Hepatocyte (in vitro differentiated cells): ENCODE measurements at regions not wholly inside any gene's neighbourhood (a gene's known extent, or its start where the extent isn't known, plus 50 kb on each side); places are given as distances from the start of the nearest gene placed in this dataset.

ENCODE experiments used
- DNase-seq: peaks from one replicate; pipeline ENCODE4 v3.0.0-alpha.2; 2016; ENCODE audit warnings: low spot score
- H2AFZ ChIP-seq: fragments of 200-600 bp; sonication (generic); 2 replicates; pipeline ENCODE4 v1.6.0; 2016; ENCODE audit warnings: antibody characterized with exemption, mild to moderate bottlenecking
- H3K27ac ChIP-seq: fragments of 200-600 bp; sonication (generic); 2 replicates; pipeline ENCODE4 v1.5.1; 2016; ENCODE audit warnings: mild to moderate bottlenecking
- H3K27me3 ChIP-seq: fragments of 200-600 bp; sonication (generic); 2 replicates; pipeline ENCODE4 v1.6.1; 2016
- H3K36me3 ChIP-seq: fragments of 200-600 bp; sonication (generic); replicated peaks from 2 replicates; pipeline ENCODE4 v1.5.1; 2016; ENCODE audit warnings: low read depth; ENCODE audit not compliant: insufficient read depth
- H3K4me1 ChIP-seq: fragments of 200-600 bp; sonication (generic); 2 replicates; pipeline ENCODE4 v1.5.1; 2016; ENCODE audit warnings: mild to moderate bottlenecking, moderate library complexity; ENCODE audit not compliant: insufficient read depth
- H3K4me2 ChIP-seq: fragments of 200-600 bp; sonication (generic); 2 replicates; pipeline ENCODE4 v1.6.0; 2016
- H3K4me3 ChIP-seq: fragments of 200-600 bp; sonication (generic); 2 replicates; pipeline ENCODE4 v1.5.1; 2016; ENCODE audit warnings: mild to moderate bottlenecking
- H3K79me2 ChIP-seq: fragments of 200-600 bp; sonication (generic); 2 replicates; pipeline ENCODE4 v1.6.0; 2017; ENCODE audit warnings: mild to moderate bottlenecking
- H3K9me2 ChIP-seq: fragments of 200-600 bp; sonication (generic); replicated peaks from 2 replicates; pipeline ENCODE4 v1.6.0; 2017; ENCODE audit warnings: mild to moderate bottlenecking; ENCODE audit not compliant: insufficient read depth
- H3K9me3 ChIP-seq: fragments of 200-600 bp; sonication (generic); 2 replicates; pipeline ENCODE4 v1.5.1; 2016; ENCODE audit warnings: low read depth, mild to moderate bottlenecking
- H4K20me1 ChIP-seq: fragments of 200-600 bp; sonication (generic); 2 replicates; pipeline ENCODE4 v1.6.0; 2016; ENCODE audit warnings: mild to moderate bottlenecking; ENCODE audit not compliant: insufficient read depth, poor library complexity, severe bottlenecking
- EZH2 ChIP-seq: fragments of 200-600 bp; sonication (generic); IDR thresholded peaks from 2 replicates; pipeline ENCODE4 v1.6.1; 2016; ENCODE audit warnings: antibody characterized with exemption, mild to moderate bottlenecking, borderline replicate concordance
- EZH2phosphoT487 ChIP-seq: fragments of 200-600 bp; sonication (generic); IDR thresholded peaks from one replicate; pipeline ENCODE4 v1.6.1; 2018; ENCODE audit warnings: antibody characterized with exemption, mild to moderate bottlenecking, low read depth, moderate library complexity; ENCODE audit not compliant: unreplicated experiment, severe bottlenecking
- WGBS: methylation state at CpG from one replicate; pipeline ENCODE4 v1.1.6; 2016; ENCODE audit warnings: low lambda C conversion rate; ENCODE audit errors: missing lambda C conversion rate; 5-methylcytosine and 5-hydroxymethylcytosine counted together
- TF ChIP-seq, protein P1 (sequence below): fragments of 200-600 bp; sonication (generic); IDR thresholded peaks from 2 replicates; pipeline ENCODE4 v1.5.1; 2016; ENCODE audit warnings: antibody characterized with exemption, mild to moderate bottlenecking; ENCODE audit not compliant: poor library complexity

GRCh38 chr7:106573738-106574137, 87.2 kb downstream of the CCDC71L start:
- 63% methylated on average over 3 of the region's 3 CpGs for WGBS
- no peaks in the 10 kb centered on the region for H3K9me3 ChIP-seq
- H3K27me3 ChIP-seq = no peaks in the 10 kb centered on the region
- no peak overlapping the region for H3K27ac ChIP-seq
- no peak overlapping the region for H2AFZ ChIP-seq
- no peak overlapping the region for H3K4me3 ChIP-seq
- H3K9me2 ChIP-seq = no peaks in the 10 kb centered on the region
- no peaks in the 10 kb centered on the region for H4K20me1 ChIP-seq
- DNase-seq = no peak
- H3K4me2 ChIP-seq = no peak overlapping the region
- TF ChIP-seq EZH2phosphoT487 (no peak), EZH2 (no peak)
- TF ChIP-seq, protein P1, sequence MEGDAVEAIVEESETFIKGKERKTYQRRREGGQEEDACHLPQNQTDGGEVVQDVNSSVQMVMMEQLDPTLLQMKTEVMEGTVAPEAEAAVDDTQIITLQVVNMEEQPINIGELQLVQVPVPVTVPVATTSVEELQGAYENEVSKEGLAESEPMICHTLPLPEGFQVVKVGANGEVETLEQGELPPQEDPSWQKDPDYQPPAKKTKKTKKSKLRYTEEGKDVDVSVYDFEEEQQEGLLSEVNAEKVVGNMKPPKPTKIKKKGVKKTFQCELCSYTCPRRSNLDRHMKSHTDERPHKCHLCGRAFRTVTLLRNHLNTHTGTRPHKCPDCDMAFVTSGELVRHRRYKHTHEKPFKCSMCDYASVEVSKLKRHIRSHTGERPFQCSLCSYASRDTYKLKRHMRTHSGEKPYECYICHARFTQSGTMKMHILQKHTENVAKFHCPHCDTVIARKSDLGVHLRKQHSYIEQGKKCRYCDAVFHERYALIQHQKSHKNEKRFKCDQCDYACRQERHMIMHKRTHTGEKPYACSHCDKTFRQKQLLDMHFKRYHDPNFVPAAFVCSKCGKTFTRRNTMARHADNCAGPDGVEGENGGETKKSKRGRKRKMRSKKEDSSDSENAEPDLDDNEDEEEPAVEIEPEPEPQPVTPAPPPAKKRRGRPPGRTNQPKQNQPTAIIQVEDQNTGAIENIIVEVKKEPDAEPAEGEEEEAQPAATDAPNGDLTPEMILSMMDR = no peak
- H3K4me1 ChIP-seq = peaks cover 5% of the 10 kb centered on the region
- H3K79me2 ChIP-seq = no peaks in the 10 kb centered on the region
- no peaks in the 10 kb centered on the region for H3K36me3 ChIP-seq

DNA sequence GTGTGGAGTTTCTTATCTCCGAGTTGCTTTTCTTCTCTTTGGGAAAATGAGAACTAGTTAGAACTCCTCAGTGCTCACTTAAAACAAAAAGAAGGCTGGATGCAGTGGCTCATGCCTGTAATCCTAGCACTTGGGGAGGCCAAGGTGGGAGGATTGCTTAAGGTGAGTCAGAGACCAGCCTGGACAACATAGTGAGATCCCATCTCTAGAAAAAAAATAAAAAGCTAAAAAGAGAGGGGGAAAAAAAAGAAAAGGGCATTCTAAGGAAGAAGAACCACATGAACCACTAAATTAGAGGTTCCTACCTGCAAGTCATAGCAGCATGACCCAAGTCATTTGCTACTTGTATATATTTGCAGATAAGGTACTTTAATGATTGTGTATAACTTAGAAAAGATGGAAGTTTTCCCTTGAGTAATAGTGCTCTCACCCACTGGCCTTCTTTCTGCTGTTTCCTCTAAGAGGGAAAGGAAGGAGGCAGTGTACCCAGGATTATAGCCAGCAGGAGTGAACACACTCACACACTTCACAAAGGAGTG, 87.8 kb downstream of the CCDC71L start:
- H2AFZ ChIP-seq = no peak overlapping the region
- no peak overlapping the region for H3K4me2 ChIP-seq
- DNase-seq = no peak
- TF ChIP-seq EZH2phosphoT487 (no peak), EZH2 (no peak)
- TF ChIP-seq, protein P1 = no peak
- H3K79me2 ChIP-seq = no peaks in the 10 kb centered on the region
- H3K27ac ChIP-seq = no peak overlapping the region
- H3K4me1 ChIP-seq = peaks cover 11% of the 10 kb centered on the region
- H3K9me2 ChIP-seq = no peaks in the 10 kb centered on the region
- 74% methylated on average over 1 of the region's 1 CpG for WGBS
- no peak overlapping the region for H3K4me3 ChIP-seq
- no peaks in the 10 kb centered on the region for H3K36me3 ChIP-seq
- H4K20me1 ChIP-seq = no peaks in the 10 kb centered on the region
- H3K27me3 ChIP-seq = no peaks in the 10 kb centered on the region
- no peaks in the 10 kb centered on the region for H3K9me3 ChIP-seq

DNA sequence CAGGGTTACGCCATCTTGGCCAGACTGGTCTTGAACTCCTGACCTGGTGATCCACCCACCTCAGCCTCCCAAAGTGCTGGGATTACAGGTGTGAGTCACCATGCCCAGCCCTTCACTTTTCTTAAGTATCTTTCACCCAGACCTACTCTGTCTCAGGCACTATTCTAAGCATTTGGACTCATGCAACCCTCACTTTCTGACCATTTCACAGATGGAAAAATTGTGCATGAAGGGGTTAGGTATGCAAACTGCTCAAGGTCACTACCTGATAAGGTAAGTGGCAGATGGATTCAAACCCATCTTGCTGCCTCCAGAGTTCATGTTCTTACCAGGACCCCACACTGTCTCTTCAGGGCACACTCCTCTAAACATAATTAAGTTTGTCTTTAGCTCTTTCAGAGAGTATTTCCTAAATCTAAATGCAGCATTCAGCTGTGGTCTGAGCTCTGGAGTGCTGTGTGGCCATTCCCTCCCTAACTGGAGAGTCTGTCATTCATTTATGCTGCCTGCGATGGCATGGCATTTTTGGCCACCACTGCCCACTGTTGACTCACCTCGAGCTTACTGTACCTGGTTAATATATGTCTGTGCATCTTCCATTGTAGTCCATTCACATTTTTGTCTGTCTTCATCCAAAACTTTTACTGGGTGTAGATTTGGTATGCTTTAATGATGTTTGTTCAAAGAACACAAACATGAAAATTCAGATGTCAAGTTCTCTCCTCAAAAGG, 88.4 kb downstream of the CCDC71L start:
- H3K4me1 ChIP-seq = peaks cover 15% of the 10 kb centered on the region
- H3K4me2 ChIP-seq = no peak overlapping the region
- WGBS = 93% methylated on average over 3 of the region's 3 CpGs
- H2AFZ ChIP-seq = no peak overlapping the region
- H3K27ac ChIP-seq = no peak overlapping the region
- no peaks in the 10 kb centered on the region for H3K9me3 ChIP-seq
- no peak overlapping the region for H3K4me3 ChIP-seq
- no peak for DNase-seq
- no peaks in the 10 kb centered on the region for H3K27me3 ChIP-seq
- no peaks in the 10 kb centered on the region for H3K9me2 ChIP-seq
- no peaks in the 10 kb centered on the region for H4K20me1 ChIP-seq
- H3K36me3 ChIP-seq = no peaks in the 10 kb centered on the region
- H3K79me2 ChIP-seq = no peaks in the 10 kb centered on the region
- TF ChIP-seq EZH2phosphoT487 (no peak), EZH2 (no peak)
- TF ChIP-seq, protein P1 = no peak
